ENCODE measurements at regions not wholly inside any gene's neighbourhood (a gene's known extent, or its start where the extent isn't known, plus 50 kb on each side); places are given as distances from the start of the nearest gene placed in this dataset.
"Not testable (repeated sequence)": the region's sequence is repeated elsewhere in the genome, so short reads cannot be mapped to it uniquely, and the experiment has no call there.

- no peak for TF ChIP-seq ELF1 (IDR thresholded peaks at IDR 0.05; ENCODE audit: borderline replicate concordance, low read depth)
- TF ChIP-seq EZH2phosphoT487 (IDR thresholded peaks at IDR 0.05; ENCODE audit: borderline replicate concordance) = no peak
Observed at GRCh38 chr12:92408072-92408900, 262.6 kb upstream of the BTG1 start (continued).

GRCh38 chr12:92406404-92407070 lies 260.9 kb upstream of the BTG1 start:
- intact Hi-C loops (cut with micrococcal nuclease); H3K9me2 ChIP-seq (ENCODE audit: insufficient read depth); H3K4me1 ChIP-seq (ENCODE audit: control insufficient read depth in 1 of 2, insufficient read depth in 2 of 2, low read length in 2 of 2); H3K79me2 ChIP-seq (ENCODE audit: insufficient read depth, low read length); H3K4me2 ChIP-seq (ENCODE audit: low read length); H3K4me3 ChIP-seq (replicated peaks in 1 of 2; ENCODE audit: low read depth in 1 of 2, low read length in 2 of 2); H3K9ac ChIP-seq (ENCODE audit: low read length); RAD21 ChIA-PET (ENCODE audit: low non-redundant PET in 1 of 2, low total read pairs in 2 of 2, uncharacterized antibody in 2 of 2, unreplicated experiment in 2 of 2); H3K27ac ChIP-seq (ENCODE audit: low read depth, low read length); POLR2A ChIA-PET; H4K20me1 ChIP-seq (ENCODE audit: insufficient read depth); H2AFZ ChIP-seq (ENCODE audit: low read depth, low read length, poor library complexity, severe bottlenecking); DNase-seq (ENCODE audit: low read depth, low spot score); ATAC-seq; H3K36me3 ChIP-seq (ENCODE audit: control insufficient read depth in 1 of 2, insufficient read depth in 2 of 2, low read length in 2 of 2); BruUV-seq (replicated peaks); H3K9me3 ChIP-seq (ENCODE audit: control insufficient read depth in 1 of 2, insufficient read depth in 1 of 2, low read depth in 1 of 2, low read length in 2 of 2); H3K27me3 ChIP-seq (ENCODE audit: insufficient read depth, low read length); CTCF ChIA-PET: not testable (repeated sequence)

GRCh38 chr12:92405801-92406251 lies 260.2 kb upstream of the BTG1 start:
- H3K36me3 ChIP-seq (ENCODE audit: control insufficient read depth in 1 of 2, insufficient read depth in 2 of 2, low read length in 2 of 2); DNase-seq (ENCODE audit: low read depth, low spot score); H3K79me2 ChIP-seq (ENCODE audit: insufficient read depth, low read length); intact Hi-C loops (cut with micrococcal nuclease); H3K4me1 ChIP-seq (ENCODE audit: control insufficient read depth in 1 of 2, insufficient read depth in 2 of 2, low read length in 2 of 2); H3K4me2 ChIP-seq (ENCODE audit: low read length); RAD21 ChIA-PET (ENCODE audit: low non-redundant PET in 1 of 2, low total read pairs in 2 of 2, uncharacterized antibody in 2 of 2, unreplicated experiment in 2 of 2); H3K9me2 ChIP-seq (ENCODE audit: insufficient read depth); H3K9ac ChIP-seq (ENCODE audit: low read length); H3K4me3 ChIP-seq (replicated peaks in 1 of 2; ENCODE audit: low read depth in 1 of 2, low read length in 2 of 2); CTCF ChIA-PET; POLR2A ChIA-PET; H2AFZ ChIP-seq (ENCODE audit: low read depth, low read length, poor library complexity, severe bottlenecking); H3K9me3 ChIP-seq (ENCODE audit: control insufficient read depth in 1 of 2, insufficient read depth in 1 of 2, low read depth in 1 of 2, low read length in 2 of 2); BruUV-seq (replicated peaks); ATAC-seq; H4K20me1 ChIP-seq (ENCODE audit: insufficient read depth); H3K27ac ChIP-seq (ENCODE audit: low read depth, low read length); H3K27me3 ChIP-seq (ENCODE audit: insufficient read depth, low read length): not testable (repeated sequence)

All from HCT116 (cell line).